GM12892 (cell line): ENCODE measurements at regions not wholly inside any gene's neighbourhood (a gene's known extent, or its start where the extent isn't known, plus 50 kb on each side); places are given as distances from the start of the nearest gene placed in this dataset.

ENCODE experiments used
- POLR2A ChIP-seq: IDR thresholded peaks from 2 replicates; pipeline ENCODE4 v1.6.1; 2011; ENCODE audit warnings: low read depth, low read length, control low read depth
- POLR2AphosphoS5 ChIP-seq: IDR thresholded peaks from 2 replicates; pipeline ENCODE4 v1.6.1; 2011; ENCODE audit warnings: low read depth, low read length, control low read depth

DNA sequence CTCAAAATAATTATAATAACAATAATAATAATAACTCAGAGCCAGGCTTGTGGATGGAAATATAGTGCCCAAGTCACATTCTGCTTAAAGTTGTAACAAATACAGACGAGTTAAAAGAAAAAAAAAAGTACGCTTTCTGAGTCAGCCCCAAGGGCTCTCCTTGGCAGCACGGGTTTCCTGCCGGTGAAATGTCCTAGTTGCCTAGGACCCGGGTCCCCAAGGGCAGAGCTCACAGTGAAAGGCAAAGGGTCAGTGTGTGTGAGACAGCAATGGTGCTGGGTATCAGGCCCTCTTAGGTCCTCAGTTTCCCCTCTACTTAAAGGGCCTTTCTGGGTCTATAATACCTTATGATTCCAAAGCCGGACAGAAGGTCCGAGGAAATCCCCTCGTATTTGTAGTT is 96.3 kb upstream of the CLMN start:
- no peak for TF ChIP-seq POLR2A
- no peak for TF ChIP-seq POLR2AphosphoS5
